HG03025 (cell line): ENCODE measurements at regions not wholly inside any gene's neighbourhood (a gene's known extent, or its start where the extent isn't known, plus 50 kb on each side); places are given as distances from the start of the nearest gene placed in this dataset.
"Not testable (repeated sequence)": the region's sequence is repeated elsewhere in the genome, so short reads cannot be mapped to it uniquely, and the experiment has no call there.

Experiments used
- ATAC-seq: cut with Tn5 transposase; IDR thresholded peaks from one replicate; pipeline ENCODE4 v1.9.1; 2021; ENCODE audit warnings: mild to moderate bottlenecking, moderate library complexity; ENCODE audit not compliant: unreplicated experiment, low FRiP score

DNA sequence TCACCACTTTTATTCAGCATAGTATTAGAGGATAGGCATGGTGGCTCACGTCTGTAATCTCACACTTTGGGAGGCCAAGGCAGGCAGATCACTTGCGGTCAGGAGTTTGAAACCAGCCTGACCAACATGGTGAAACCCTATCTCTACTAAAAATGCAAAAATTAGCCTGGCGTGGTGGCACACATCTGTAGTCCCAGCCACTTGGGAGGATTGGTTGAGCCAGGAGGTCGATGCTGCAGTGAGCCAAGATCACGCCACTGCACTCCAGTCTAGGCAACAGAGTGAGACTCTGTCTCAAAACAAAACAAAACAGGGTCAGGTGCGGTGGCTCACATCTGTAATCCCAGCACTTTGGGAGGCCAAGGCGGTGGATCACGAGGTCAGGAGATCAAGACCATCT is 190.3 kb upstream of the SFSWAP start:
- ATAC-seq: not testable (repeated sequence)

DNA sequence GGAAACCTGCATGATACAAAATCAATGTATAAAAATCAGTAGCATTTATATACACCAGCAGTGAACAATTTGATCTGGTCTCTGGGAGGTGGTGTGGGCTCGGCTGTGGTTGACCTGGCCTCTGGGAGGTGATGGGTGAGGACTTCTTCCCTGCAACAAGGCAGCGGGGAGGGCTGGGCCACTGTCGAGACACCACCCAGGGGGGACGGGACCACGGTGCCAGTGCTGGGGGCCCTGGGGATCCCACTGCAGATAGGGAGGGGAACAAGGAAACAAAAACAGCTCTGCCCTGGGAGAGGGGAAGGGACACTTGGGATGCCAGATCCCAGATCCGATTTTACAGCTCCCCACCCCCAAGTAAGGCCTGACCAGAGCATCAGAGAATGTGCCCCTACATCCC is 189.6 kb upstream of the SFSWAP start:
- ATAC-seq: no peak

GRCh38 chr12:131525795-131526508 is 184.9 kb upstream of the SFSWAP start:
- ATAC-seq: no peak

- ATAC-seq: no peak
These were observed 183.8 kb upstream of the SFSWAP start for GRCh38 chr12:131527092-131527491.

GRCh38 chr12:131527736-131528135 is 183.2 kb upstream of the SFSWAP start:
- ATAC-seq: no peak

DNA sequence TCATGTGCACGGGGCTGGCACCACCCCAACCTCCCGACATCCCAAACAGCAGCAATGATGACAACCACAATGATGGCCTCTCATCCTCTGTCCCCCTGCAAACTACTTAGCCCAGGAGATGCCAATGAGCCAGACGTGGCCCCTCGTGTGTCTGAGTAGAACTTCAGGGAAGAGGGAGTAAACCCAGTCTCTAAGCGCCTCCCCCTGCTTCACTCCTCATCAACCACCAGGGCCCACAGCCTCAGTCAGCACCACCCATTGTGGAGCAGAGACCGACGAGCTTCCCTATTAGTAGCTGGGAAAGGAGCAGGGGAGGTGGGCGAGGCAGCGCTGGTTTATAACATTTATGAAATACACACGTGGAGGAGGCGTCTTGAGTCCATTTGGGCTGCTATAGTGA is 182.7 kb upstream of the SFSWAP start:
- no peak for ATAC-seq

GRCh38 chr12:131528667-131529066 is 182.2 kb upstream of the SFSWAP start:
- ATAC-seq: no peak

DNA sequence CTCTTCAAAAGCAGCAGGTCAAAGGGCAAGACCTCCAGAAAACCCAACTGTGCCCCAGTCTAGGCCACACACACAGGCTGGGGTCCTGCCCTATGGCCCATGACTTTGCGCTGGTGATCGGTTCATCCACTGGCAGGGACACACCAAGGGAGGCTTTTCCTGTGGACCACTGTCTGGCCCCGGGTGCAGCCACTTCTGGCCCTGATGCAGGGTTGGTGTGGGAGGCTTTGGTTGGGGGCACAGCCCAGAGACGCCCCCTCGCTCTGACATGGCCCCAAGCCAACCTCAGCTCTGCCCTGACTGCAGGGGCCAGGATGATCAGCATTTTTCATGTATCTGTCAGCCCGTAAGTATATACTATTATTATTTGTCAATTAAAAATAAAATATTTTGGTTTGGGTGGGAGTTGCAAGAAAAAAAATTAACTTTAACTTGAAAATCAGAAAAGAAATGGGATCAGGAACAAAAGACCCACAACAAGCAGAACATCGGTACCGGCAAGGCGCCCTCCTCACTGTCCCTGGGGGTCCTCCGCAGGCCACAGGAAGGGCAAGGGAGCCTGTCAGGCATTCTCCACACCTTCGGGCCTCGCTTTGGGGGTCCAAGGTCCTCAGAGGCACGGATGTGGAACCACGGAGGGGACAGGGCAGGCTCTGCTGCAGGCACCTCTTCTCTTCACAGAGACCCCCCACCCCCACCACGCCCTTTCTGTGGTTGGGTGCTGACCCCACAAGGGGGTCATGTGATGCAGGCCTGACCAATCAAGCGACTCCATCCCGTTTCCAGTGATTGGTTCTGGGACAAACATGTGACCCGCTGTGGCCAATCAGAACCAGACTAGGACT is 181.5 kb upstream of the SFSWAP start:
- no peak for ATAC-seq

GRCh38 chr12:131530041-131530332 is 180.9 kb upstream of the SFSWAP start:
- ATAC-seq: no peak

GRCh38 chr12:131530422-131530821 is 180.5 kb upstream of the SFSWAP start:
- no peak for ATAC-seq

- no peak for ATAC-seq
These were observed 177.8 kb upstream of the SFSWAP start for GRCh38 chr12:131533139-131533538.

DNA sequence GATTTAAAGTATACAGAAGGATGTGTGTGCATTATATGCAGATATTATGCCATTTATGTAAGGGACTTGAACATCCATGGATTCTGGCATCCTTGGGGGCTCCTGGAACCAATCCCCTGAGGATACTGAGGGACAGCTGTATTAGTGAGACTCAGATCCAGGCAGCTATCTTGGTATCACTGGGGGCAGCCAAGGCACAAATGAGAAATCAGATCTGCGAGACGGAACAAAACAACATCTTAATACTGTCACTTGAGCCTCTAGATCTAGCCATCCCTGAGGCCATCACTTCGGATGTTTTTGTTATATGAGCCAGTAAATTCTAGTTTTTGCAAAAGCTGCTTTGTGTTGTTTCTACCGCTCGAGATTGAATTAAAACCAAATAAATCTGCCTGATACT is 175.1 kb upstream of the SFSWAP start:
- ATAC-seq: no peak

GRCh38 chr12:131536337-131536736 is 174.6 kb upstream of the SFSWAP start:
- ATAC-seq: no peak

DNA sequence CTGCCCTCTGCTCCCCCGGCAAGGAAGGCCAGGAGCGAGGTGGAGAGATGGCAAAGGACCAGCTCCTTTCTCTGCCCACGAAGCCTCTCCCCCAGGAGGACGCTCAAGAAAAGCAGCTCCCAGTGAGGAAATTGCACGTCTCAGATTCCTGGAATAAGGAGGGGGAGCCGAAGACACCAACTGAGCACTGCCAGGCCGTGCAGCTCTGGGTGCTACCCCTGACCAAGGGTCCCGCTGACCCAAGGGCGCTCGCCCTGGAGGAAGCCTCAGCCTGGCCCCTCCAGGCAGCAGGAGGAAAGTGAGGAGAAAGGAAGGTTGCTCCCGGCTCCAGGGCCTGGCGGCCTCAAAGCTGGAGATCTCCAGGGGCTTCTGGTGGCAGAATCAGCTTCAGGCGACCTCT is 174.1 kb upstream of the SFSWAP start:
- ATAC-seq: no peak

DNA sequence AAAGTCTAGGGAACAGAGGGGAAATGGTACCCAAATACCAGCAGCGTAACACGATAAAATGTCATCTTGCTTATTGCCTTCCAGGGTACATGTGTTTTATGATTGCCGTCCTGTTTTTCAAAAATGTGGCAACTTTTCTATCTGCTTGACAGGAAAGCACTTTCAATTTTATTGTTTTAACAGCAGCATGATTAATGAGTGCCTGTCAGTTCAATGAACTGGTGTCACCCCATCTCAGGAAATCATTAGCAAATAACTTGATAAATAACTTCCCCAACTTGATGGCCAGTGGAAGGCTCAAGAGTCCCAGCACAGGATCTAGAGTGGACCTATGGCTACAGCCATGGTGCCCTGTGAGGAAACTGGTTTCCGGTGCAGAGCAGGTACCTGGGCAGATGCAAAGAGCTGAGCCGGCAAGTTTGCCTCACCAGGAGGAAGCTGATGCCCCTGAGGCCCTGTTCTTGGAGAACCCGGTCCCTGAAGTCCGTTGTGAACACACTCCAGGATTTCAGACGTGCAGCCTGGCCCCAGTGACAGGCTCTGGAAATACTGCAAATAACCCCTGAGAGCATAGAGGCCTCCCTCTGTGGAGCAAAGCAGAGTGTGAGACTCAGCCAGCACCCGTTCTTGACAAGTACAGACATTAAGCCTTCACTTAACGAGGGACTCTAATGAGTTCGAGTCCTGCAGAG is 173.5 kb upstream of the SFSWAP start:
- no peak for ATAC-seq

GRCh38 chr12:131539381-131539780 is 171.5 kb upstream of the SFSWAP start:
- ATAC-seq: no peak

DNA sequence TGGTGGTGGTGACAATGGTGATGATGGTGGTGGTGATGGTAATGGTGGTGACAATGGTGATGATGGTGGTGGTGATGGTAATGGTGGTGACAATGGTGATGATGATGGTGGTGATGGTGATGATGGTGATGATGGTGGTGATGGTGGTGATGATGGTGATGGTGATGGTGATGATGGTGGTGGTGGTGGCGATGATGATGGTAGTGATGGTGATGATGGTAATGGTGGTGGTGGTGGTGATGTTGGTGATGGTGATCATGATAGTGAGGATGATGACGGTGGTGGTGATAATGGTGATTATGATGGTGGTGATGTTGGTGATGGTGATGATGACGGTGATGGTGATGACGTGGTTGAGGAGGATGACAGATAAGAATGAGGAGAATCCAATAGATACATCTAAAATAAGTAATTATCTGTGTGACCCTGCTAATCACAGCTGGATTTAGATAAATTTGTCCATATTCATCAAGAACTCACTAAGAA is 170.7 kb upstream of the SFSWAP start:
- ATAC-seq: no peak

GRCh38 chr12:131541512-131541911 is 169.4 kb upstream of the SFSWAP start:
- ATAC-seq: not testable (repeated sequence)

DNA sequence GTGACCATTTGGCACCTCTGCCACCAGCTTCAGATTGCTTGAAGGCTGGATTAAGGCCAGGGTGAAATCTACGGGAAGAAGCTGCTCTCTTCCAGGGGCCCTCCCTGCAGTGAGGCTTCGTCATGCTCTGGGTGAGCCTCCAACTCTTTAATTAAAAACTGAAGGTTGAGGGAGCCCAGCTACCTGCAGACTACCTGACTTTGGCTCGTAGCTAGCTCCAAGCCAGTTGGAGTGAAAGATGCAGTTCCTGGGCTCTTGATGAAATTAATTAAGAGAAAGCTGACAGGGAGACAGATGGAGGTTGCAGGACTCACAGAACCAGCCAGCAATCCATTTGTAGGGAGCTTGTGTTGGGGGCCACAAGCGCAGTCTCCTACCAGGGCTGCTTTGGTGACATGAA is 168.5 kb upstream of the SFSWAP start:
- ATAC-seq: no peak

DNA sequence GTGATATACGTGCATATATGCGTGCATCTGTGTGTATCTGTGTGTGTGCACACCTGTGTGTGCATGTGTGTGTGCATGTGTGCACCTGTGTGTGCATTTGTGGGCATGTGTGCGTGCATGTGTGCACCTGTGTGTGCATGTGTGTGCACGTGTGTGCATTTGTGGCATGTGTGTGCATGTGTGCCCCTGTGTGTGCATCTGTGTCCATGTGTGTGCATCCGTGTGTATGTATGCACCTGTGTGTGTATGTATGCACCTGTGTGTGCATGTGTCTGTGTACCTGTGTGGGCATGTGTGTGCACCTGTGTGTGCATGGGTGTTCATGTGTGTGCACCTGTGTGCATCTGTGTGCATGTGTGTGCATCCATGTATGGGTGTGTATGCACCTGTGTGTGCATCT is 167.8 kb upstream of the SFSWAP start:
- no peak for ATAC-seq

GRCh38 chr12:131547555-131547954 is 163.3 kb upstream of the SFSWAP start:
- ATAC-seq: no peak
